Liver (tissue), 8 donors: ENCODE measurements at regions not wholly inside any gene's neighbourhood (a gene's known extent, or its start where the extent isn't known, plus 50 kb on each side); places are given as distances from the start of the nearest gene placed in this dataset.

Experiments used
- DNase-seq: peaks from one replicate; pipeline ENCODE4 v3.0.0-alpha.2; 2017; ENCODE audit warnings: low spot score
- H3K27ac ChIP-seq, 2 donors: one replicate each; pipeline ENCODE4 v1.7.0; 2013; ENCODE audit warnings: inconsistent platforms in 2 of 2, low read length in 2 of 2, control low read depth in 1 of 2, low read depth in 1 of 2, mild to moderate bottlenecking in 1 of 2
- H3K27me3 ChIP-seq, 4 donors: one replicate each; pipeline versions ENCODE4 v1.6.1 to v1.7.0; 2013; ENCODE audit warnings: low read length in 3 of 4, inconsistent platforms in 1 of 4, mild to moderate bottlenecking in 1 of 4, moderate library complexity in 1 of 4; ENCODE audit not compliant: control insufficient read depth in 4 of 4, insufficient read depth in 4 of 4
- H3K36me3 ChIP-seq, 4 donors: one replicate each; pipeline versions ENCODE4 v1.6.1 to v1.7.0; 2013; ENCODE audit warnings: low read length in 3 of 4, mild to moderate bottlenecking in 3 of 4, low read depth in 1 of 4, moderate library complexity in 1 of 4; ENCODE audit not compliant: control insufficient read depth in 4 of 4, insufficient read depth in 3 of 4
- H3K4me1 ChIP-seq, 4 donors: one replicate each; pipeline versions ENCODE4 v1.6.1 to v1.7.0; 2013; ENCODE audit warnings: low read length in 3 of 4, mild to moderate bottlenecking in 3 of 4, moderate library complexity in 1 of 4; ENCODE audit not compliant: control insufficient read depth in 4 of 4, insufficient read depth in 4 of 4
- H3K4me3 ChIP-seq, 3 donors: one replicate each; pipeline versions ENCODE4 v1.6.1 to v1.7.0; 2013; ENCODE audit warnings: low read length in 3 of 3, control low read depth in 1 of 3, low read depth in 1 of 3, mild to moderate bottlenecking in 1 of 3
- H3K9ac ChIP-seq, 2 donors: one replicate each; pipeline ENCODE4 v1.7.0; 2013; ENCODE audit warnings: low read length in 2 of 2, mild to moderate bottlenecking in 2 of 2, moderate library complexity in 2 of 2, control low read depth in 1 of 2, low read depth in 1 of 2
- H3K9me3 ChIP-seq, 4 donors: one replicate each; pipeline versions ENCODE4 v1.6.1 to v1.7.0; 2013; ENCODE audit warnings: low read length in 3 of 4; ENCODE audit not compliant: control insufficient read depth in 4 of 4
- FOXA2 ChIP-seq: IDR thresholded peaks from 2 replicates; pipeline ENCODE4 v1.6.1; 2016; ENCODE audit warnings: antibody characterized with exemption
- HNF4G ChIP-seq: IDR thresholded peaks from 2 replicates; pipeline ENCODE4 v1.6.1; 2016; ENCODE audit warnings: antibody characterized with exemption
- NR2F2 ChIP-seq: IDR thresholded peaks from 2 replicates; pipeline ENCODE4 v1.6.1; 2016; ENCODE audit warnings: antibody characterized with exemption
- REST ChIP-seq: IDR thresholded peaks from 2 replicates; pipeline ENCODE4 v1.6.1; 2016; ENCODE audit warnings: antibody characterized with exemption, mild to moderate bottlenecking
- RXRA ChIP-seq, 2 donors: IDR thresholded peaks; 2 replicates each; pipeline ENCODE4 v1.6.1; 2017 to 2018; ENCODE audit warnings: antibody characterized with exemption in 2 of 2, mild to moderate bottlenecking in 1 of 2
- TAF1 ChIP-seq: conservative IDR thresholded peaks from 2 replicates; pipeline ENCODE4 v1.6.1; 2016; ENCODE audit warnings: antibody characterized with exemption, mild to moderate bottlenecking
- YY1 ChIP-seq: IDR thresholded peaks from 2 replicates; pipeline ENCODE4 v1.6.1; 2016; ENCODE audit warnings: antibody characterized with exemption, mild to moderate bottlenecking
- WGBS: extraction: QIAGEN DNeasy Blood & Tissue Kit; methylation state at CpG from one replicate; pipeline ENCODE4 v1.1.7; 2013; 5-methylcytosine and 5-hydroxymethylcytosine counted together
- TF ChIP-seq, protein P1 (sequence below): fragments of 150-350 bp; IDR thresholded peaks from 2 replicates; pipeline ENCODE4 v1.5.1; 2017; ENCODE audit warnings: improper control_type of control experiment, low read depth, low read length; ENCODE audit not compliant: missing input control
- TF ChIP-seq, protein P2 (sequence below): IDR thresholded peaks from 2 replicates; pipeline ENCODE4 v1.6.1; 2016; ENCODE audit warnings: antibody characterized with exemption
- TF ChIP-seq, protein P3 (sequence below): IDR thresholded peaks from 2 replicates; pipeline ENCODE4 v1.6.1; 2016; ENCODE audit warnings: antibody characterized with exemption
- donor health status: healthy.
- donor health status: healthy.
- donor health status: healthy.
- donor health status: healthy.
- donor health status: healthy.

GRCh38 chr7:121697731-121698316 is 175.1 kb upstream of the PTPRZ1 start:
- Histone ChIP-seq H3K9me3 (no peaks in the 10 kb centered on the region), H3K4me3 (no peak overlapping the region), H3K27ac (no peak overlapping the region), H3K4me1 (no peaks in the 10 kb centered on the region), H3K27me3 (no peaks in the 10 kb centered on the region), H3K9ac (no peak overlapping the region), H3K36me3 (no peaks in the 10 kb centered on the region)
- DNase-seq: no peak
- TF ChIP-seq HNF4G (no peak), FOXA2 (no peak)
- 80% methylated on average over 2 of the region's 2 CpGs for WGBS

DNA sequence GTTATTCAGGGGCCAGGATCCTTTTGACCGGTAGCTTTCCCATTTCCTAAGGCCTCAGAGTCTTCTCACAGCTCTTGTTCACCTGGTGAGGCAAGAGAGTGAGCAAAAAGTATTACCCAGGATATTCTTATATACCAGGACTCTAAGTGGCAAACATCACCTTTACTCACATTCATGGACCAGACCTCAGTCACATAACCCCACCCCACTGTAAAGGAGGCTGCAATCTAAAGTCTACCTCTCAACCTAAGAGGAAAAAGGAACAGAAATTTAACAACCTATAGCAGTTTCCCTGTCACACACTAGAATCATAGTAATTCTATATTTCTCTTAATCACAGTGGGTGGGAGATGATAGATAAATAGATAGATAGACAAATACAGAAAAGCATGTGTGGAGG is 176.0 kb upstream of the PTPRZ1 start:
- no peak overlapping the region for H3K27ac ChIP-seq
- H3K36me3 ChIP-seq: no peaks in the 10 kb centered on the region
- no peaks in the 10 kb centered on the region for H3K4me1 ChIP-seq
- H3K9me3 ChIP-seq: no peaks in the 10 kb centered on the region
- no peak overlapping the region for H3K4me3 ChIP-seq
- TF ChIP-seq NR2F2 (no peak), YY1 (no peak), REST (no peak), RXRA (IDR thresholded peaks at IDR 0.05) (no peak), TAF1 (no peak), HNF4G (no peak), FOXA2 (no peak)
- TF ChIP-seq, protein P1, sequence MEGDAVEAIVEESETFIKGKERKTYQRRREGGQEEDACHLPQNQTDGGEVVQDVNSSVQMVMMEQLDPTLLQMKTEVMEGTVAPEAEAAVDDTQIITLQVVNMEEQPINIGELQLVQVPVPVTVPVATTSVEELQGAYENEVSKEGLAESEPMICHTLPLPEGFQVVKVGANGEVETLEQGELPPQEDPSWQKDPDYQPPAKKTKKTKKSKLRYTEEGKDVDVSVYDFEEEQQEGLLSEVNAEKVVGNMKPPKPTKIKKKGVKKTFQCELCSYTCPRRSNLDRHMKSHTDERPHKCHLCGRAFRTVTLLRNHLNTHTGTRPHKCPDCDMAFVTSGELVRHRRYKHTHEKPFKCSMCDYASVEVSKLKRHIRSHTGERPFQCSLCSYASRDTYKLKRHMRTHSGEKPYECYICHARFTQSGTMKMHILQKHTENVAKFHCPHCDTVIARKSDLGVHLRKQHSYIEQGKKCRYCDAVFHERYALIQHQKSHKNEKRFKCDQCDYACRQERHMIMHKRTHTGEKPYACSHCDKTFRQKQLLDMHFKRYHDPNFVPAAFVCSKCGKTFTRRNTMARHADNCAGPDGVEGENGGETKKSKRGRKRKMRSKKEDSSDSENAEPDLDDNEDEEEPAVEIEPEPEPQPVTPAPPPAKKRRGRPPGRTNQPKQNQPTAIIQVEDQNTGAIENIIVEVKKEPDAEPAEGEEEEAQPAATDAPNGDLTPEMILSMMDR: no peak
- TF ChIP-seq, protein P2, sequence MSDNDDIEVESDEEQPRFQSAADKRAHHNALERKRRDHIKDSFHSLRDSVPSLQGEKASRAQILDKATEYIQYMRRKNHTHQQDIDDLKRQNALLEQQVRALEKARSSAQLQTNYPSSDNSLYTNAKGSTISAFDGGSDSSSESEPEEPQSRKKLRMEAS: no peak
- TF ChIP-seq, protein P3, sequence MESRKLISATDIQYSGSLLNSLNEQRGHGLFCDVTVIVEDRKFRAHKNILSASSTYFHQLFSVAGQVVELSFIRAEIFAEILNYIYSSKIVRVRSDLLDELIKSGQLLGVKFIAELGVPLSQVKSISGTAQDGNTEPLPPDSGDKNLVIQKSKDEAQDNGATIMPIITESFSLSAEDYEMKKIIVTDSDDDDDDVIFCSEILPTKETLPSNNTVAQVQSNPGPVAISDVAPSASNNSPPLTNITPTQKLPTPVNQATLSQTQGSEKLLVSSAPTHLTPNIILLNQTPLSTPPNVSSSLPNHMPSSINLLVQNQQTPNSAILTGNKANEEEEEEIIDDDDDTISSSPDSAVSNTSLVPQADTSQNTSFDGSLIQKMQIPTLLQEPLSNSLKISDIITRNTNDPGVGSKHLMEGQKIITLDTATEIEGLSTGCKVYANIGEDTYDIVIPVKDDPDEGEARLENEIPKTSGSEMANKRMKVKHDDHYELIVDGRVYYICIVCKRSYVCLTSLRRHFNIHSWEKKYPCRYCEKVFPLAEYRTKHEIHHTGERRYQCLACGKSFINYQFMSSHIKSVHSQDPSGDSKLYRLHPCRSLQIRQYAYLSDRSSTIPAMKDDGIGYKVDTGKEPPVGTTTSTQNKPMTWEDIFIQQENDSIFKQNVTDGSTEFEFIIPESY: no peak
- H3K9ac ChIP-seq: no peak overlapping the region
- H3K27me3 ChIP-seq: no peaks in the 10 kb centered on the region
- WGBS: 76% methylated on average over 1 of the region's 1 CpG
- no peak for DNase-seq

GRCh38 chr7:121689749-121690148 is 183.2 kb upstream of the PTPRZ1 start:
- no peak for DNase-seq
- no peak overlapping the region for H3K9ac ChIP-seq
- no peaks in the 10 kb centered on the region for H3K9me3 ChIP-seq
- TF ChIP-seq NR2F2: no peak
- TF ChIP-seq, protein P3: no peak
- H3K27ac ChIP-seq: no peak overlapping the region
- no peaks in the 10 kb centered on the region for H3K36me3 ChIP-seq
- whole genome bisulfite sequencing: 78% methylated on average over 3 of the region's 3 CpGs
- no peaks in the 10 kb centered on the region for H3K27me3 ChIP-seq
- H3K4me1 ChIP-seq: no peaks in the 10 kb centered on the region
- H3K4me3 ChIP-seq: no peak overlapping the region
